Heart left ventricle (tissue), 16 donors: ENCODE measurements at regions not wholly inside any gene's neighbourhood (a gene's known extent, or its start where the extent isn't known, plus 50 kb on each side); places are given as distances from the start of the nearest gene placed in this dataset.

Source experiments
- ATAC-seq, 4 donors: fragments of 200-7000 bp; cut with Tn5 transposase; one replicate each; pipeline ENCODE4 v1.9.1; 2020 to 2022; ENCODE audit warnings: moderate library complexity in 4 of 4, mild to moderate bottlenecking in 3 of 4, moderate number of reproducible peaks in 1 of 4
- DNase-seq, 5 donors: peaks; one replicate each; pipeline ENCODE4 v3.0.0-alpha.2; 2020
- H3K27ac ChIP-seq, 12 donors: fragments of 200-600 bp; sonication (generic) in 4 of 12; one replicate each; pipeline versions ENCODE4 v1.5.0 to v1.8.0; 2016 to 2022; ENCODE audit warnings: mild to moderate bottlenecking in 2 of 12
- H3K27me3 ChIP-seq, 9 donors: fragments of 200-600 bp; sonication (generic) in 2 of 9; one replicate each; pipeline versions ENCODE4 v1.5.1 to v1.8.0; 2016 to 2022; ENCODE audit warnings: mild to moderate bottlenecking in 3 of 9
- H3K36me3 ChIP-seq, 9 donors: fragments of 200-600 bp; sonication (generic) in 2 of 9; one replicate each; pipeline versions ENCODE4 v1.5.0 to v1.8.0; 2018 to 2022; ENCODE audit warnings: mild to moderate bottlenecking in 2 of 9
- H3K4me1 ChIP-seq, 12 donors: fragments of 200-600 bp; sonication (generic) in 4 of 12; one replicate each; pipeline versions ENCODE4 v1.5.0 to v1.8.0; 2016 to 2022; ENCODE audit warnings: mild to moderate bottlenecking in 3 of 12
- H3K4me3 ChIP-seq, 12 donors: fragments of 200-600 bp; sonication (generic) in 4 of 12; one replicate each; pipeline versions ENCODE4 v1.5.0 to v1.8.0; 2017 to 2022; ENCODE audit warnings: mild to moderate bottlenecking in 9 of 12, moderate library complexity in 4 of 12
- H3K9me3 ChIP-seq, 12 donors: fragments of 200-600 bp; sonication (generic) in 4 of 12; one replicate each; pipeline versions ENCODE4 v1.5.0 to v1.8.0; 2016 to 2022; ENCODE audit warnings: mild to moderate bottlenecking in 1 of 12
- CTCF ChIP-seq, 12 donors: fragments of 200-600 bp; sonication (generic) in 4 of 12; IDR thresholded peaks; one replicate each; pipeline versions ENCODE4 v1.5.0 to v1.8.0; 2018 to 2022; ENCODE audit warnings: antibody characterized with exemption in 12 of 12, mild to moderate bottlenecking in 5 of 12
- POLR2A ChIP-seq, 2 donors: fragments of 450-650 bp; IDR thresholded peaks; one replicate each; pipeline ENCODE4 v1.6.1; 2017; ENCODE audit warnings: antibody characterized with exemption in 2 of 2, mild to moderate bottlenecking in 2 of 2, moderate library complexity in 2 of 2
- WGBS, 4 donors: extraction: QIAGEN DNeasy Blood & Tissue Kit in 2 of 4; methylation state at CpG; one replicate each; pipeline versions ENCODE4 v1.1.5 to v1.1.7; 2013 to 2018; 5-methylcytosine and 5-hydroxymethylcytosine counted together
- intact Hi-C, 10 donors: fragments of 100-400 bp; cut with DNase I; formaldehyde crosslinking; loops; one replicate each; pipeline versions ENCODE4 v1.11.1 to v1.14.2; 2022
- donor health status: ischemic (EF 13 %, LVEDD 7.1; RV severe dilation, severe dysfunction).
- donor health status: healthy with polysubstance abuse.
- donor health status: DM: no; HTN: yes; CAD: no.
- donor health status: DM: no; HTN: no; CAD: no.
- donor health status: ischemic (EF 25% LVEDD 6.9; RV normal size, moderate dysfunction).
- donor health status: ischemic (EF 25% LVEDD 5.7; RV mildly dilated, moderate dysfunction).
- donor health status: healthy.
- donor health status: DM: yes; HTN: yes; CAD: no.
- donor health status: ischemic (EF 35%, LVEDD 5.7; RV mildly dilated, moderate dysfunction).
- donor health status: nonischemic (EF 11% LVEDD 7.7; RV severe dilation, severe dysfunction).
- donor health status: DM: yes; HTN: yes; CAD: no.
- donor health status: PGD.
- donor health status: ischemic (EF 29% LVEDD 5.4; RV normal size, mild dysfunction).
- donor health status: nonischemic (EF 23%, LVEDD 6.1; RV moderate dilation, normal function).

GRCh38 chr16:61530697-61531096 is 505.5 kb downstream of the CDH8 start:
- H3K36me3 ChIP-seq = no peaks in the 10 kb centered on the region
- no peak for DNase-seq
- 60 to 85% (median 74%) methylated on average over 2 of the region's 2 CpGs for WGBS, 4 donors
- H3K9me3 ChIP-seq = peaks cover 0 to under 1% (median 0%) of the 10 kb centered on the region in 12 donors
- H3K4me3 ChIP-seq = no peak overlapping the region
- no peak for TF ChIP-seq CTCF (IDR thresholded peaks at IDR 0.05)
- TF ChIP-seq POLR2A (IDR thresholded peaks at IDR 0.05) = no peak
- intact Hi-C loops = no loop called here
- no peak for ATAC-seq
- H3K27me3 ChIP-seq = no peaks in the 10 kb centered on the region
- no peak overlapping the region for H3K27ac ChIP-seq
- H3K4me1 ChIP-seq = no peaks in the 10 kb centered on the region

DNA sequence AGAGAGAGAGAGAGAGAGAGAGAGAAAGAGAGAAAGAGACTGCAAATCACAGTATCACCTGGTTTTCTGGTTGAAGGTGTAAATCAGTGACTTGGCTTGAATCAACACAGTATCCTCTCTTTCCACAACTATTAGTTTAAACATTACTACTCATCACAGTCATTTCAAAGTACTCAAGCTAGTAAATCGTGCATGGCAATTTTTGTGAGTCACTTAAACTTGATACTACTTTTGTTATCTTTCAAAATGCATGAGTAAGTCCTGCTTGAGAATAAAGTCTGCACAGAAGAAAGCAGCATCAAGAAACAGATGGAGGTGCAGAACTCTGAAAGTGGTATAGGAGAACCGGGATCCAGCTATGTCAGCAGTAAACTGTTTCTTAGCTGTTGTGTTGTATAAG is 535.4 kb downstream of the CDH8 start:
- H3K4me3 ChIP-seq = no peak overlapping the region
- no peaks in the 10 kb centered on the region for H3K36me3 ChIP-seq
- H3K9me3 ChIP-seq = no peaks in the 10 kb centered on the region
- WGBS, 4 donors = 61 to 71% (median 68%) methylated on average over 2 of the region's 2 CpGs
- TF ChIP-seq CTCF (IDR thresholded peaks at IDR 0.05) (no peak), POLR2A (IDR thresholded peaks at IDR 0.05) (no peak)
- no peak overlapping the region for H3K27ac ChIP-seq
- intact Hi-C loops = no loop called here
- DNase-seq (no peak), ATAC-seq (no peak)
- H3K4me1 ChIP-seq = no peaks in the 10 kb centered on the region
- no peaks in the 10 kb centered on the region for H3K27me3 ChIP-seq

DNA sequence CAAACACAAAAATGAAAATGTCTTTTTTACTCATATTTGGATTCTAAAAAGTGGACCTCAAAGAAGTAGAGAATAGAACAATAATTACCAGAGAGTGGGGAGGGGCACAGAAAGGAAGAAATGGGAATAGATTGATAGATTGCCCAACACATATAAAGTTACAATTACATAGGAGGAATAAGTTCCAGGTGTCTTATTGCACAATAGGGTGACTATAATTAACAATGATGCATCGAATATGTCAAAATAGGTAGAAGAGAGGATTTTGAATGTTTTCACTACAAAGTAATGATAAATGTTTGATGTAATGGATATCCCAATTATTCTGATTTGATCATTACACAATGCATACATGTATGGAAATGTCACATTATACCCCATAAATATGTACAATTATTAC is 556.0 kb downstream of the CDH8 start:
- TF ChIP-seq POLR2A (IDR thresholded peaks at IDR 0.05) = no peak
- TF ChIP-seq CTCF (IDR thresholded peaks at IDR 0.05) = no peak
- no peaks in the 10 kb centered on the region for H3K27me3 ChIP-seq
- DNase-seq (no peak), ATAC-seq (no peak)
- no peak overlapping the region for H3K27ac ChIP-seq
- WGBS, 4 donors = 86 to 100% (median 91%) methylated on average over 1 of the region's 1 CpG
- intact Hi-C loops = no loop called here
- H3K4me3 ChIP-seq = no peak overlapping the region
- H3K9me3 ChIP-seq = peaks cover 0 to 15% (median under 1%) of the 10 kb centered on the region in 12 donors
- H3K4me1 ChIP-seq = no peaks in the 10 kb centered on the region
- no peaks in the 10 kb centered on the region for H3K36me3 ChIP-seq

DNA sequence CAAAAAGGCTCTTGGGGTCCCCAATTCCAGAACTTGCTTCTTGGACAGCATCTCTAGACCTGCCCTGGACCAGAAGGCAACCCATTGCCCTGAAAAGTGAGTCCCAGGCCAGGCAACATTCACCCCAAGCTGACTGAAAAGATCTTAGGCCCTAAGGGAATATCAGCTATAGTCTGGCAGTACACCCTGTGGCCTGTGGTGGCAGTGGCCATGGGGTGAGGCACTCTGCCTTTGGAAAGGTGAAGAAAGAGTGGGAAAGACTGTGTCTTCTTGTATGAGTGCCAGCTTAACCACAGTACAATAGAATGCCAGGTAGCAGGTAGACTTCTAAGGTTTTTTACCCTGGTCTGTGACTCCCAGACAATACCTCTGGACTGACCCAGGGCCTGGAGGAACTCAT is 564.5 kb downstream of the CDH8 start:
- Histone ChIP-seq H3K4me3 (no peak overlapping the region), H3K36me3 (no peaks in the 10 kb centered on the region), H3K27me3 (no peaks in the 10 kb centered on the region), H3K9me3 (peaks cover 0 to 21% (median 9%) of the 10 kb centered on the region in 12 donors), H3K4me1 (no peaks in the 10 kb centered on the region), H3K27ac (no peak overlapping the region)
- ATAC-seq (no peak), DNase-seq (no peak)
- intact Hi-C loops = no loop called here
- TF ChIP-seq CTCF (IDR thresholded peaks at IDR 0.05) (no peak), POLR2A (IDR thresholded peaks at IDR 0.05) (no peak)
